Gastroesophageal sphincter (tissue), 3 donors: ENCODE measurements at regions not wholly inside any gene's neighbourhood (a gene's known extent, or its start where the extent isn't known, plus 50 kb on each side); places are given as distances from the start of the nearest gene placed in this dataset.

Experiments used
- POLR2AphosphoS5 ChIP-seq: sonication (generic); formaldehyde crosslinking; IDR thresholded peaks from one replicate; pipeline ENCODE4 v1.6.1; 2017; ENCODE audit warnings: antibody characterized with exemption
- TF ChIP-seq, protein P1 (sequence below), 4 experiments: fragments of 200-600 bp in 2 of 4; fragments of 450-650 bp in 2 of 4; sonication (generic) in 1 of 4; IDR thresholded peaks; one replicate each; pipeline ENCODE4 v1.5.1; 2017 to 2019; ENCODE audit warnings: antibody characterized with exemption in 4 of 4, mild to moderate bottlenecking in 2 of 4, moderate library complexity in 2 of 4

DNA sequence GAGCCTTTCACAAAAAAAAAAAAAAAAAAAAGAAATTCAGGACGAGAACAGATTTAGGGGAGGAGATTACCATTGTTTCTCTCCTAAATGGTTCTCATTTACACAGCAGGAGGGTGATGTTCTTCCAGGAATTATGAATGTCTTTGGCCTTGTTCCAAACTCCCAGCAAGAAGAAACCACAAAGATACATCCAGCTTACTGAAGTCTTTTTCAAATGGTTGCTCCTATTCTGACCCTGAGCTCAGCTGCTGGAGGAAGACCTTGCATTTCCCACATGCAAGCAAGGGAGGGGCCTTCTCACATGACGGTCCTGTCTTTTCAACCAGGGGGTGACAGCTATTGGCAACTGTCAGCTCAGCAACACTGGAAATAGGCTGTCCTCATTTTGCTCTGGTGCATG, 203.0 kb upstream of the VLDLR start:
- TF ChIP-seq, protein P1, sequence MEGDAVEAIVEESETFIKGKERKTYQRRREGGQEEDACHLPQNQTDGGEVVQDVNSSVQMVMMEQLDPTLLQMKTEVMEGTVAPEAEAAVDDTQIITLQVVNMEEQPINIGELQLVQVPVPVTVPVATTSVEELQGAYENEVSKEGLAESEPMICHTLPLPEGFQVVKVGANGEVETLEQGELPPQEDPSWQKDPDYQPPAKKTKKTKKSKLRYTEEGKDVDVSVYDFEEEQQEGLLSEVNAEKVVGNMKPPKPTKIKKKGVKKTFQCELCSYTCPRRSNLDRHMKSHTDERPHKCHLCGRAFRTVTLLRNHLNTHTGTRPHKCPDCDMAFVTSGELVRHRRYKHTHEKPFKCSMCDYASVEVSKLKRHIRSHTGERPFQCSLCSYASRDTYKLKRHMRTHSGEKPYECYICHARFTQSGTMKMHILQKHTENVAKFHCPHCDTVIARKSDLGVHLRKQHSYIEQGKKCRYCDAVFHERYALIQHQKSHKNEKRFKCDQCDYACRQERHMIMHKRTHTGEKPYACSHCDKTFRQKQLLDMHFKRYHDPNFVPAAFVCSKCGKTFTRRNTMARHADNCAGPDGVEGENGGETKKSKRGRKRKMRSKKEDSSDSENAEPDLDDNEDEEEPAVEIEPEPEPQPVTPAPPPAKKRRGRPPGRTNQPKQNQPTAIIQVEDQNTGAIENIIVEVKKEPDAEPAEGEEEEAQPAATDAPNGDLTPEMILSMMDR (IDR thresholded peaks at IDR 0.05), result no peak
- TF ChIP-seq POLR2AphosphoS5, result no peak
